SK-N-SH treated with all-trans-retinoic acid at 6 μM for 48 hours (cell line): ENCODE measurements at regions not wholly inside any gene's neighbourhood (a gene's known extent, or its start where the extent isn't known, plus 50 kb on each side); places are given as distances from the start of the nearest gene placed in this dataset.

Experiments
- CSDC2 ChIP-seq: fragments of 250-450 bp; sonication (Bioruptor Pico); IDR thresholded peaks from 2 replicates; pipeline ENCODE4 v1.5.0; 2020; ENCODE audit warnings: mild to moderate bottlenecking, moderate library complexity
- OSR1 ChIP-seq: fragments of 250-450 bp; sonication (Bioruptor Pico); IDR thresholded peaks from 2 replicates; pipeline ENCODE4 v1.8.0; 2022; ENCODE audit warnings: moderate library complexity, mild to moderate bottlenecking, inconsistent platforms
- RARB ChIP-seq: fragments of 250-450 bp; sonication (Bioruptor Pico); IDR thresholded peaks from 2 replicates; pipeline ENCODE4 v1.8.0; 2021; ENCODE audit warnings: mild to moderate bottlenecking, moderate library complexity
- SNAI2 ChIP-seq: fragments of 250-450 bp; sonication (Bioruptor Pico); IDR thresholded peaks from 2 replicates; pipeline ENCODE4 v1.5.0; 2020; ENCODE audit warnings: mild to moderate bottlenecking, moderate library complexity
- TCF4 ChIP-seq: fragments of 250-450 bp; sonication (Bioruptor Pico); IDR thresholded peaks from 2 replicates; pipeline ENCODE4 v1.8.0; 2021; ENCODE audit warnings: mild to moderate bottlenecking, moderate library complexity, borderline replicate concordance
- TOX ChIP-seq: fragments of 250-450 bp; sonication (Bioruptor Pico); IDR thresholded peaks from 2 replicates; pipeline ENCODE4 v1.8.0; 2021; ENCODE audit warnings: mild to moderate bottlenecking, moderate library complexity, borderline replicate concordance
- ZC3H10 ChIP-seq: fragments of 250-450 bp; sonication (Bioruptor Pico); IDR thresholded peaks from 2 replicates; pipeline ENCODE4 v1.5.1; 2021; ENCODE audit warnings: mild to moderate bottlenecking, moderate library complexity
- ZFP30 ChIP-seq: fragments of 450-650 bp; formaldehyde crosslinking; IDR thresholded peaks from 2 replicates; pipeline ENCODE4 v1.5.0; 2022; ENCODE audit warnings: mild to moderate bottlenecking, moderate library complexity
- TF ChIP-seq, protein P1 (sequence below): fragments of 250-450 bp; sonication (Bioruptor Pico); IDR thresholded peaks from 2 replicates; pipeline ENCODE4 v1.5.1; 2020; ENCODE audit warnings: low read depth, mild to moderate bottlenecking, moderate library complexity

GRCh38 chr20:22245139-22245538 lies 339.2 kb downstream of the FOXA2 start:
- TF ChIP-seq ZFP30 (CRISPR knock-in tag) (no peak), TCF4 (CRISPR knock-in tag) (no peak), TOX (CRISPR knock-in tag) (no peak), SNAI2 (CRISPR knock-in tag) (no peak), RARB (CRISPR knock-in tag) (no peak), ZC3H10 (CRISPR knock-in tag) (no peak), CSDC2 (CRISPR knock-in tag) (no peak), OSR1 (no peak)
- TF ChIP-seq, protein P1, sequence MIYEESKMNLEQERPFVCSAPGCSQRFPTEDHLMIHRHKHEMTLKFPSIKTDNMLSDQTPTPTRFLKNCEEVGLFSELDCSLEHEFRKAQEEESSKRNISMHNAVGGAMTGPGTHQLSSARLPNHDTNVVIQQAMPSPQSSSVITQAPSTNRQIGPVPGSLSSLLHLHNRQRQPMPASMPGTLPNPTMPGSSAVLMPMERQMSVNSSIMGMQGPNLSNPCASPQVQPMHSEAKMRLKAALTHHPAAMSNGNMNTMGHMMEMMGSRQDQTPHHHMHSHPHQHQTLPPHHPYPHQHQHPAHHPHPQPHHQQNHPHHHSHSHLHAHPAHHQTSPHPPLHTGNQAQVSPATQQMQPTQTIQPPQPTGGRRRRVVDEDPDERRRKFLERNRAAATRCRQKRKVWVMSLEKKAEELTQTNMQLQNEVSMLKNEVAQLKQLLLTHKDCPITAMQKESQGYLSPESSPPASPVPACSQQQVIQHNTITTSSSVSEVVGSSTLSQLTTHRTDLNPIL: no peak
